Ectodermal cell (in vitro differentiated cells): ENCODE measurements at regions not wholly inside any gene's neighbourhood (a gene's known extent, or its start where the extent isn't known, plus 50 kb on each side); places are given as distances from the start of the nearest gene placed in this dataset.
"Not testable (repeated sequence)": the region's sequence is repeated elsewhere in the genome, so short reads cannot be mapped to it uniquely, and the experiment has no call there.

Experiments used
- H3K27ac ChIP-seq: 2 replicates; pipeline ENCODE4 v1.7.0; 2013; ENCODE audit warnings: mild to moderate bottlenecking, low read depth, low read length; ENCODE audit not compliant: insufficient read depth, poor library complexity, severe bottlenecking
- H3K27me3 ChIP-seq: 2 replicates; pipeline ENCODE4 v1.7.0; 2013; ENCODE audit warnings: mild to moderate bottlenecking, low read length; ENCODE audit not compliant: insufficient read depth, control insufficient read depth, poor library complexity, severe bottlenecking
- H3K36me3 ChIP-seq: one replicate; pipeline ENCODE4 v1.7.0; 2013; ENCODE audit warnings: low read length; ENCODE audit not compliant: control insufficient read depth, insufficient read depth
- H3K4me1 ChIP-seq: one replicate; pipeline ENCODE4 v1.7.0; 2013; ENCODE audit warnings: low read length; ENCODE audit not compliant: control insufficient read depth, insufficient read depth
- H3K4me3 ChIP-seq: 2 replicates; pipeline ENCODE4 v1.7.0; 2013; ENCODE audit warnings: low read depth, low read length, control low read depth; ENCODE audit not compliant: insufficient read depth
- H3K9me3 ChIP-seq: 2 replicates; pipeline ENCODE4 v1.7.0; 2013; ENCODE audit warnings: mild to moderate bottlenecking, low read length, moderate library complexity; ENCODE audit not compliant: control insufficient read depth
- WGBS, 2 experiments: methylation state at CpG; one replicate each; pipeline ENCODE4 v1.1.7; 2013; ENCODE audit warnings: missing lambda C conversion rate in 2 of 2; 5-methylcytosine and 5-hydroxymethylcytosine counted together

- not testable (repeated sequence) for H3K4me3 ChIP-seq, H3K4me1 ChIP-seq, H3K27me3 ChIP-seq, H3K27ac ChIP-seq, H3K9me3 ChIP-seq, H3K36me3 ChIP-seq
- WGBS, 2 experiments, result 89% methylated on average over 7 of the region's 7 CpGs
These were observed 140.0 kb upstream of the C1GALT1 start for GRCh38 chr7:7042286-7042893.

GRCh38 chr7:7044806-7045205 lies 137.5 kb upstream of the C1GALT1 start:
- no peaks in the 10 kb centered on the region for H3K27me3 ChIP-seq
- H3K4me3 ChIP-seq, result no peak overlapping the region
- no peaks in the 10 kb centered on the region for H3K36me3 ChIP-seq
- no peaks in the 10 kb centered on the region for H3K4me1 ChIP-seq
- no peak overlapping the region for H3K27ac ChIP-seq
- H3K9me3 ChIP-seq, result no peaks in the 10 kb centered on the region
- WGBS, 2 experiments, result 43 to 47% methylated on average over 2 of the region's 2 CpGs

- H3K36me3 ChIP-seq, result no peaks in the 10 kb centered on the region
- H3K4me3 ChIP-seq, result no peak overlapping the region
- no peaks in the 10 kb centered on the region for H3K4me1 ChIP-seq
- no peaks in the 10 kb centered on the region for H3K9me3 ChIP-seq
- no peak overlapping the region for H3K27ac ChIP-seq
- 92 to 94% methylated on average over 4 of the region's 4 CpGs for WGBS, 2 experiments
- no peaks in the 10 kb centered on the region for H3K27me3 ChIP-seq
These were observed 134.1 kb upstream of the C1GALT1 start for GRCh38 chr7:7048213-7048612.

- H3K9me3 ChIP-seq, result no peaks in the 10 kb centered on the region
- no peaks in the 10 kb centered on the region for H3K36me3 ChIP-seq
- H3K27ac ChIP-seq, result no peak overlapping the region
- H3K27me3 ChIP-seq, result no peaks in the 10 kb centered on the region
- 92 to 93% methylated on average over 4 of the region's 4 CpGs for whole genome bisulfite sequencing, 2 experiments
- H3K4me3 ChIP-seq, result no peak overlapping the region
- H3K4me1 ChIP-seq, result no peaks in the 10 kb centered on the region
These were observed 131.0 kb upstream of the C1GALT1 start for GRCh38 chr7:7051206-7051877.

GRCh38 chr7:7054252-7054830 lies 128.0 kb upstream of the C1GALT1 start:
- no peaks in the 10 kb centered on the region for H3K36me3 ChIP-seq
- H3K27me3 ChIP-seq, result no peaks in the 10 kb centered on the region
- no peak overlapping the region for H3K4me3 ChIP-seq
- H3K4me1 ChIP-seq, result no peaks in the 10 kb centered on the region
- H3K27ac ChIP-seq, result no peak overlapping the region
- 92 to 96% methylated on average over 8 of the region's 8 CpGs for WGBS, 2 experiments
- H3K9me3 ChIP-seq, result no peaks in the 10 kb centered on the region

- WGBS, 2 experiments, result 84 to 95% methylated on average over 6 to 8 of the region's 10 CpGs
- no peaks in the 10 kb centered on the region for H3K4me1 ChIP-seq
- H3K4me3 ChIP-seq, result no peak overlapping the region
- no peaks in the 10 kb centered on the region for H3K9me3 ChIP-seq
- no peak overlapping the region for H3K27ac ChIP-seq
- no peaks in the 10 kb centered on the region for H3K27me3 ChIP-seq
- no peaks in the 10 kb centered on the region for H3K36me3 ChIP-seq
These were observed 121.3 kb upstream of the C1GALT1 start for GRCh38 chr7:7060828-7061599.

GRCh38 chr7:7077945-7078344 lies 104.4 kb upstream of the C1GALT1 start:
- Histone ChIP-seq H3K27ac (no peak overlapping the region), H3K36me3 (no peaks in the 10 kb centered on the region), H3K9me3 (no peaks in the 10 kb centered on the region), H3K4me1 (no peaks in the 10 kb centered on the region), H3K27me3 (no peaks in the 10 kb centered on the region), H3K4me3 (no peak overlapping the region)
- WGBS, 2 experiments, result 85 to 92% methylated on average over 6 to 8 of the region's 8 CpGs

GRCh38 chr7:7080802-7081201 lies 101.5 kb upstream of the C1GALT1 start:
- no peaks in the 10 kb centered on the region for H3K9me3 ChIP-seq
- no peaks in the 10 kb centered on the region for H3K4me1 ChIP-seq
- no peaks in the 10 kb centered on the region for H3K36me3 ChIP-seq
- no peaks in the 10 kb centered on the region for H3K27me3 ChIP-seq
- WGBS, 2 experiments, result 65 to 82% methylated on average over 2 of the region's 2 CpGs
- H3K27ac ChIP-seq, result no peak overlapping the region
- H3K4me3 ChIP-seq, result no peak overlapping the region

GRCh38 chr7:7090460-7090859 lies 91.9 kb upstream of the C1GALT1 start:
- Histone ChIP-seq H3K27ac (no peak overlapping the region), H3K36me3 (no peaks in the 10 kb centered on the region), H3K4me1 (no peaks in the 10 kb centered on the region), H3K27me3 (no peaks in the 10 kb centered on the region), H3K4me3 (no peak overlapping the region), H3K9me3 (no peaks in the 10 kb centered on the region)
- 80% methylated on average over 1 of the region's 1 CpG; no CpG with 5 or more reads in 1 of the 2 experiments for WGBS, 2 experiments

- Histone ChIP-seq H3K27ac (no peak overlapping the region), H3K27me3 (no peaks in the 10 kb centered on the region)
These were observed 84.0 kb upstream of the C1GALT1 start for GRCh38 chr7:7098280-7098818.

More at GRCh38 chr7:7098280-7098818, 84.0 kb upstream of the C1GALT1 start:
- WGBS, 2 experiments, result 90% methylated on average over 1 of the region's 1 CpG; no CpG with 5 or more reads in 1 of the 2 experiments
- H3K4me3 ChIP-seq, result no peak overlapping the region
- H3K36me3 ChIP-seq, result no peaks in the 10 kb centered on the region
- peaks cover 30% of the 10 kb centered on the region for H3K4me1 ChIP-seq
- H3K9me3 ChIP-seq, result no peaks in the 10 kb centered on the region
